HEK293 (cell line): ENCODE measurements at regions not wholly inside any gene's neighbourhood (a gene's known extent, or its start where the extent isn't known, plus 50 kb on each side); places are given as distances from the start of the nearest gene placed in this dataset.
A peak's percentile ranks its signal among the peaks of the same experiment; 100 is the strongest.
"Not testable (repeated sequence)": the region's sequence is repeated elsewhere in the genome, so short reads cannot be mapped to it uniquely, and the experiment has no call there.

Experiments
- CTCF ChIA-PET: fragments of 350-600 bp; formaldehyde crosslinking; extraction: SDS; loops from one replicate; lab custom pipeline; 2021; ENCODE audit warnings: antibody characterized with exemption; lab: Yijun Ruan, JAX
- POLR2A ChIA-PET: fragments of 300-600 bp; formaldehyde crosslinking; extraction: SDS; loops from one replicate; lab custom pipeline; 2020; ENCODE audit warnings: antibody characterized with exemption, inconsistent platforms; lab: Yijun Ruan, JAX
- H3K27ac ChIP-seq: fragments of 200-500 bp; sonication (Bioruptor generic); 2 replicates; pipeline ENCODE4 v1.5.1; 2014; ENCODE audit warnings: low read depth, low read length, control low read depth, inconsistent platforms; ENCODE audit errors: extremely low read depth
- H3K36me3 ChIP-seq, 2 experiments: fragments of 200-500 bp in 1 of 2; sonication (Bioruptor generic) in 1 of 2; 1 replicate in 1 of 2; 2 replicates in 1 of 2; pipeline ENCODE4 v1.5.1; 2014 to 2017; ENCODE audit warnings: inconsistent platforms in 2 of 2, low read length in 2 of 2; ENCODE audit not compliant: control insufficient read depth in 2 of 2, insufficient read depth in 1 of 2
- H3K4me1 ChIP-seq: fragments of 200-500 bp; sonication (Bioruptor generic); 2 replicates; pipeline ENCODE4 v1.5.1; 2014; ENCODE audit warnings: mild to moderate bottlenecking, low read length, inconsistent platforms; ENCODE audit not compliant: control insufficient read depth, insufficient read depth
- H3K4me3 ChIP-seq: 2 replicates; pipeline ENCODE4 v1.5.1; 2011; ENCODE audit warnings: low read depth, mild to moderate bottlenecking, control low read depth, low read length, moderate library complexity
- H3K9me3 ChIP-seq: fragments of 200-500 bp; sonication (Bioruptor generic); 2 replicates; pipeline ENCODE4 v1.5.1; 2014; ENCODE audit warnings: low read depth, low read length, inconsistent platforms; ENCODE audit not compliant: control insufficient read depth, insufficient read depth
- SETDB1 ChIP-seq: IDR thresholded peaks from one replicate; pipeline ENCODE4 v1.6.1; 2017; ENCODE audit warnings: mild to moderate bottlenecking, low read length, moderate library complexity, mixed read lengths; ENCODE audit not compliant: insufficient read length
- ZBTB48 ChIP-seq: fragments of 450-650 bp; formaldehyde crosslinking; IDR thresholded peaks from 2 replicates; pipeline ENCODE4 v1.5.1; 2016; ENCODE audit warnings: missing biosample characterization, missing genetic modification characterization
- ZNF146 ChIP-seq: fragments of 450-650 bp; formaldehyde crosslinking; IDR thresholded peaks from 2 replicates; pipeline ENCODE4 v1.5.1; 2016; ENCODE audit warnings: missing biosample characterization, missing genetic modification characterization
- ZNF184 ChIP-seq: fragments of 450-650 bp; IDR thresholded peaks from 2 replicates; pipeline ENCODE4 v1.5.1; 2018; ENCODE audit warnings: missing biosample characterization, mild to moderate bottlenecking, missing genetic modification characterization
- ZNF23 ChIP-seq: fragments of 450-650 bp; formaldehyde crosslinking; IDR thresholded peaks from 2 replicates; pipeline ENCODE4 v1.5.1; 2016; ENCODE audit warnings: missing biosample characterization, missing genetic modification characterization, borderline replicate concordance
- ZNF391 ChIP-seq: fragments of 450-650 bp; formaldehyde crosslinking; IDR thresholded peaks from 2 replicates; pipeline ENCODE4 v1.5.1; 2016; ENCODE audit warnings: low read depth, missing biosample characterization, missing genetic modification characterization, borderline replicate concordance
- ZNF664 ChIP-seq: fragments of 450-650 bp; formaldehyde crosslinking; IDR thresholded peaks from 2 replicates; pipeline ENCODE4 v1.5.1; 2016; ENCODE audit warnings: missing biosample characterization, missing genetic modification characterization
- TF ChIP-seq, protein P1 (sequence below): fragments of 450-650 bp; formaldehyde crosslinking; IDR thresholded peaks from 2 replicates; pipeline ENCODE4 v1.5.1; 2017; ENCODE audit warnings: missing biosample characterization, missing genetic modification characterization
- TF ChIP-seq, protein P2 (sequence below): fragments of 450-650 bp; formaldehyde crosslinking; IDR thresholded peaks from 2 replicates; pipeline ENCODE4 v1.5.1; 2017; ENCODE audit warnings: missing biosample characterization, missing genetic modification characterization
- TF ChIP-seq, protein P3 (sequence below): fragments of 450-650 bp; formaldehyde crosslinking; IDR thresholded peaks from 2 replicates; pipeline ENCODE4 v1.5.1; 2016; ENCODE audit warnings: missing biosample characterization, missing genetic modification characterization
- TF ChIP-seq, protein P4 (sequence below): fragments of 450-650 bp; formaldehyde crosslinking; IDR thresholded peaks from 2 replicates; pipeline ENCODE4 v1.5.1; 2016; ENCODE audit warnings: missing biosample characterization, missing genetic modification characterization

DNA sequence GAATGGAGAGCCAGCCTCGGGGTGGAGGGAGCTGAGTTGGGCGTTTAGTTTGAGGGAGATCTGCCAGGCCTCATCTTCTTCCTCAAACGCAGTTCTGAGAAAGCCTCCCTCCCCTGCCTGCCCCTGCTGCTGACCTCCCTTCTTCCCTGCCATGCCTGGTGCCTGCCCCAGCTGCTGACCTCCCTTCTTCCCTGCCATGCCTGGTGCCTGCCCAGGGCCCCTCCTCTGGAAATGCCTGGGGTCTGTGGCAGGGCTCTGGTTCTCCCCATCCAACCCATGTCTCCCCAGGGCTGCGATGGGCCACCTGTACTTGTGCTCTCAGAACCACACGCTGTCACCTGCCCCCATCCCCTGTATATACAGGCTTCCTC is 114.6 kb downstream of the VEGFA start:
- TF ChIP-seq, protein P1, sequence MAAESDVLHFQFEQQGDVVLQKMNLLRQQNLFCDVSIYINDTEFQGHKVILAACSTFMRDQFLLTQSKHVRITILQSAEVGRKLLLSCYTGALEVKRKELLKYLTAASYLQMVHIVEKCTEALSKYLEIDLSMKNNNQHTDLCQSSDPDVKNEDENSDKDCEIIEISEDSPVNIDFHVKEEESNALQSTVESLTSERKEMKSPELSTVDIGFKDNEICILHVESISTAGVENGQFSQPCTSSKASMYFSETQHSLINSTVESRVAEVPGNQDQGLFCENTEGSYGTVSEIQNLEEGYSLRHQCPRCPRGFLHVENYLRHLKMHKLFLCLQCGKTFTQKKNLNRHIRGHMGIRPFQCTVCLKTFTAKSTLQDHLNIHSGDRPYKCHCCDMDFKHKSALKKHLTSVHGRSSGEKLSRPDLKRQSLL (tag by site-specific recombination) = no peak
- TF ChIP-seq SETDB1 (no peak), ZNF23 (tag by site-specific recombination) (no peak), ZBTB48 (tag by site-specific recombination) (no peak)
- H3K36me3 ChIP-seq = no peaks in the 10 kb centered on the region
- ChIA-PET POLR2A (interaction anchor here (1.8 kb wide), 1 partner anchor 115 kb away, joined by 3 read pairs; the partner anchor contains the start of gene VEGFA), CTCF (interaction anchor here (1.1 kb wide), 1 partner anchor 18 kb away, joined by 3 read pairs; no protein-coding TSS in a partner anchor)
- no peak overlapping the region for H3K4me3 ChIP-seq
- H3K4me1 ChIP-seq = no peaks in the 10 kb centered on the region
- H3K9me3 ChIP-seq = no peaks in the 10 kb centered on the region
- H3K27ac ChIP-seq = no peak overlapping the region

DNA sequence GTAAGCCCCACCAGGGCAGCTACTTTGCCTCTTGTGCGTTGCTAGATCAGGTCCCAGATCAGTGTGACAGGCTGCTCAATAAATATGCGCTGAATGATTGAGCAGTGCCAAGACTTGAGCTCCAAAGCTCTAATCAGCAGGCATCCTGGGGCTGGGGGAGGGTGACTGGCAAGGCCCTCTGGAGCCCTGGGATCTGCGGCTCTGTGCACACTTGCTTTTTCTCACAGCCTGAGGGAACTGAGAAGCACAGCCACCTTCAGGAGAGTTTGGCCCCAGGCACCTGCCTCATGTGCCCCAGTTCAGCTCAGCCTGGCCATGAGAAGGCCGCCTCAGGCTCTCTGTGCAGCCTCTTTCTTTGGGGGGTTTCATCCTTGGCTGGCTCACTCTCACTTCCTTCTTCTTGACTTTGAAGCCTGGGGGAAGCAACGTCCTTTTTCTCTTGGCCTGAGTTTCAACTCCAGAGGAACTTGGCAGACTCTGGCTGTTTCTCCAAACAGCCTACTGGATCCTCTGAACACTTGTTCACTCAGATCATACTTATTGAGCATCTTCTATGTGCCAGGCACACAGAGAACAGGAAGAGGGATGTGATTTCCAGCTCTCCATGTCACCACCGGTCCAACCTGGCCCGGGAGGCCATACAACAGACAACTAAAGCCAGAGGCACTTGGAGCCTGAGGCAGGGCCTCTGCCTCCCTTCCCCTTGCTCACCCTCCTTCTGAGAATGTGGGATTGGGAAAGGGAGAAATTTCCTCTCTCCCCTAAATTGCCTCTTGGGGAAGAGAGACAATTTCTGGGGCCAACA is 114.0 kb downstream of the VEGFA start:
- H3K4me3 ChIP-seq = no peak overlapping the region
- no peaks in the 10 kb centered on the region for H3K36me3 ChIP-seq
- POLR2A ChIA-PET = no interaction called here
- peak; percentile 81 for TF ChIP-seq ZNF664 (tag by site-specific recombination)
- TF ChIP-seq, protein P2, sequence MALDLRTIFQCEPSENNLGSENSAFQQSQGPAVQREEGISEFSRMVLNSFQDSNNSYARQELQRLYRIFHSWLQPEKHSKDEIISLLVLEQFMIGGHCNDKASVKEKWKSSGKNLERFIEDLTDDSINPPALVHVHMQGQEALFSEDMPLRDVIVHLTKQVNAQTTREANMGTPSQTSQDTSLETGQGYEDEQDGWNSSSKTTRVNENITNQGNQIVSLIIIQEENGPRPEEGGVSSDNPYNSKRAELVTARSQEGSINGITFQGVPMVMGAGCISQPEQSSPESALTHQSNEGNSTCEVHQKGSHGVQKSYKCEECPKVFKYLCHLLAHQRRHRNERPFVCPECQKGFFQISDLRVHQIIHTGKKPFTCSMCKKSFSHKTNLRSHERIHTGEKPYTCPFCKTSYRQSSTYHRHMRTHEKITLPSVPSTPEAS (tag by site-specific recombination) = peak; percentile 69; the same call in 1 of the 2 replicates
- no peak for TF ChIP-seq ZNF391 (tag by site-specific recombination)
- no peaks in the 10 kb centered on the region for H3K9me3 ChIP-seq
- H3K27ac ChIP-seq = no peak overlapping the region
- H3K4me1 ChIP-seq = no peaks in the 10 kb centered on the region
- CTCF ChIA-PET = interaction anchor here (1.0 to 1.1 kb wide), 2 partner anchors 17 to 159 kb away, joined by 3 read pairs; no protein-coding TSS in a partner anchor

DNA sequence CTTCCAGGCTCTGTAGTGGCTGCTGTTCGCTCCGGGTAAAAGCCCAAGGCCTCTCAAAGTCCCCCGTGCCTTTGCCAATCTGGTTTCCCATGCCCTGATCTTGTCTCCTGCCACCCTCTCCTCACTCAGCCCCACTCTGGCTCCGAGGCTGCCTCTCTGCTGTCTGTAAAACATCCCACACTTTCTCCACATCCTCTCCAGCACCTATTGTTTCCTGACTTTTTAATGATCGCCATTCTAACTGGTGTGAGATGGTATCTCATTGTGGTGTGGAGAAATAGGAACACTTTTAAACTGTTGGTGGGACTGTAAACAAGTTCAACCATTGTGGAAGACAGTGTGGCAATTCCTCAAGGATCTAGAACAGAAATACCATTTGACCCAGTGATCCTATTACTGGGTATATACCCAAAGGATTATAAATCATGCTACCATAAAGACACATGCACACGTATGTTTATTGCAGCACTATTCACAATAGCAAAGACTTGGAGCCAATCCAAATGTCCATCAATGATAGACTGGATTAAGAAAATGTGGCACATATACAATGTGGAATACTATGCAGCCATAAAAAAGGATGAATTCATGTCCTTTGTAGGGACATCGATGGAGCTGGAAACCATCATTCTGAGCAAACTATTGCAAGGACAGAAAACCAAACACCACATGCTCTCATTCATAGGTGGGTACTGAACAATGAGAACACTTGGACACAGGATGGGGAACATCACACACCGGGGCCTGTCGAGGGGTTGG is 112.9 kb downstream of the VEGFA start:
- TF ChIP-seq ZNF146 (tag by site-specific recombination) = peak; percentile 99
- TF ChIP-seq, protein P3, sequence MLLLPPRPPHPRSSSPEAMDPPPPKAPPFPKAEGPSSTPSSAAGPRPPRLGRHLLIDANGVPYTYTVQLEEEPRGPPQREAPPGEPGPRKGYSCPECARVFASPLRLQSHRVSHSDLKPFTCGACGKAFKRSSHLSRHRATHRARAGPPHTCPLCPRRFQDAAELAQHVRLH (tag by site-specific recombination) = peak; percentile 88
- TF ChIP-seq ZNF184 = peak; percentile 90
- TF ChIP-seq, protein P4, sequence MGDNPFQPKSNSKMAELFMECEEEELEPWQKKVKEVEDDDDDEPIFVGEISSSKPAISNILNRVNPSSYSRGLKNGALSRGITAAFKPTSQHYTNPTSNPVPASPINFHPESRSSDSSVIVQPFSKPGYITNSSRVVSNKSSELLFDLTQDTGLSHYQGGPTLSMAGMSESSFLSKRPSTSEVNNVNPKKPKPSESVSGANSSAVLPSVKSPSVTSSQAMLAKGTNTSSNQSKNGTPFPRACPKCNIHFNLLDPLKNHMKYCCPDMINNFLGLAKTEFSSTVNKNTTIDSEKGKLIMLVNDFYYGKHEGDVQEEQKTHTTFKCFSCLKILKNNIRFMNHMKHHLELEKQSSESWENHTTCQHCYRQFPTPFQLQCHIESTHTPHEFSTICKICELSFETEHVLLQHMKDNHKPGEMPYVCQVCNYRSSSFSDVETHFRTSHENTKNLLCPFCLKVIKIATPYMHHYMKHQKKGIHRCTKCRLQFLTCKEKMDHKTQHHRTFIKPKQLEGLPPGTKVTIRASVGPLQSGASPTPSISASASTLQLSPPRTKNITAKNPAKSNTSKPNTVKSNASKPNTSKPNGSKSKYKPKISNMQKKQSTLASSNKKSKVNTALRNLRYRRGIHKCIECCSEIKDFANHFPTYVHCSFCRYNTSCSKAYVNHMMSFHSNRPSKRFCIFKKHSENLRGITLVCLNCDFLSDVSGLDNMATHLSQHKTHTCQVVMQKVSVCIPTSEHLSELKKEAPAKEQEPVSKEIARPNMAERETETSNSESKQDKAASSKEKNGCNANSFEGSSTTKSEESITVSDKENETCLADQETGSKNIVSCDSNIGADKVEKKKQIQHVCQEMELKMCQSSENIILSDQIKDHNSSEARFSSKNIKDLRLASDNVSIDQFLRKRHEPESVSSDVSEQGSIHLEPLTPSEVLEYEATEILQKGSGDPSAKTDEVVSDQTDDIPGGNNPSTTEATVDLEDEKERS (tag by site-specific recombination) = peak; percentile 61; the same call in 1 of the 2 replicates
- POLR2A ChIA-PET, H3K9me3 ChIP-seq, H3K27ac ChIP-seq, H3K36me3 ChIP-seq, H3K4me3 ChIP-seq, H3K4me1 ChIP-seq: not testable (repeated sequence)
- CTCF ChIA-PET = interaction anchor here (0.9 to 1.0 kb wide), 2 partner anchors 108 to 117 kb away, joined by 3 to 4 read pairs; no protein-coding TSS in a partner anchor
